Thoracic aorta (tissue), 2 donors: ENCODE measurements at regions not wholly inside any gene's neighbourhood (a gene's known extent, or its start where the extent isn't known, plus 50 kb on each side); places are given as distances from the start of the nearest gene placed in this dataset.
"Not testable (repeated sequence)": the region's sequence is repeated elsewhere in the genome, so short reads cannot be mapped to it uniquely, and the experiment has no call there.

Experiments
- ATAC-seq: fragments of 150-250 bp; one replicate; pipeline ENCODE4 v1.8.0; 2017; ENCODE audit warnings: low read depth; ENCODE audit not compliant: insufficient number of reproducible peaks, low FRiP score
- DNase-seq: peaks from one replicate; pipeline ENCODE4 v3.0.0-alpha.2; 2020; ENCODE audit warnings: low spot score
- H3K27ac ChIP-seq, 2 donors: fragments of 200-600 bp; sonication (generic); 1 replicate in 1 of 2; 2 replicates in 1 of 2; pipeline ENCODE4 v1.5.1; 2016; ENCODE audit warnings: mild to moderate bottlenecking in 2 of 2, moderate library complexity in 2 of 2
- H3K27me3 ChIP-seq: fragments of 200-600 bp; sonication (generic); replicated peaks from 2 replicates; pipeline ENCODE4 v1.6.0; 2016; ENCODE audit warnings: mild to moderate bottlenecking; ENCODE audit not compliant: insufficient read depth
- H3K36me3 ChIP-seq: fragments of 200-600 bp; sonication (generic); one replicate; pipeline ENCODE4 v1.5.1; 2016
- H3K4me1 ChIP-seq, 2 donors: fragments of 200-600 bp; sonication (generic); 1 replicate in 1 of 2; 2 replicates in 1 of 2; pipeline versions ENCODE4 v1.5.1 to v1.6.0; 2016; ENCODE audit warnings: low read depth in 2 of 2, mild to moderate bottlenecking in 1 of 2; ENCODE audit not compliant: control insufficient read depth in 1 of 2
- H3K4me3 ChIP-seq: fragments of 200-600 bp; sonication (generic); 2 replicates; pipeline ENCODE4 v1.5.1; 2016; ENCODE audit warnings: mild to moderate bottlenecking
- H3K9me3 ChIP-seq: fragments of 200-600 bp; sonication (generic); 2 replicates; pipeline ENCODE4 v1.5.1; 2016
- TF ChIP-seq, protein P1 (sequence below): fragments of 200-600 bp; sonication (generic); IDR thresholded peaks from one replicate; pipeline ENCODE4 v1.5.1; 2019; ENCODE audit warnings: antibody characterized with exemption

DNA sequence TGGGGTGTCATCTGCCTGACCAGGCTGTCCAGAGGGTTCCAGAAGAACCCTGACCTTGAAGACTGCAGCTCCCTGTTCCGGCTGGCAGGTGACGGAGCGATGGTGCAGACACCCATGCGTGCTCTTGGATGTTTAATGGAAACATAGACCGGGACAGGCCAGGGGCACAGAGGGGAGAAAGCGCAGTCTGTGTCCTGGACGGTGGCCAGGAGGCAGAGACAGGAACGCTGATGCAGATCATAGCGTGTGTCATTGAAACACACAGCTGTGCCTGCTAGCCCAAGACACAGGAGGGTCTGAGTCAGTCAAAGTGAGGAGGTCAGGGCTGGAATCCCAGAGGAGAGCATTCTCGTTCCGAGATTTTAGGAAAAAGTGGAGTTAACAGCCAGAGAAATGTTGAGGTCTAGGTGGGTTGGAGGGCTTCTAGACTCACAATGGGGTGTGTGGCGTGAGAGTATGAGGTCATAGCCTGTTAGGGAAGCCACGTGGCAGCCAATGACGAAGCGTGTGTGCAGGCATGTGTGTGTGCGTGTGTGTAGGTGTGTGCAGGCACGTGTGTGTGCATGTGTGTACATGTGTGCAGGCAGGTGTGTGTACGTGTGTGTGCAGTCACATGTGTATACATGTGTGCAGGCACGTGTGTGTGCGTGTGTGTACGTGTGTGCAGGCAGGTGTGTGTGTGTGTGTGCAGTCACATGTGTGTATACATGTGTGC, 167.0 kb downstream of the ERMARD start:
- H3K36me3 ChIP-seq, result no peaks in the 10 kb centered on the region
- H3K4me3 ChIP-seq, result no peak overlapping the region
- no peak overlapping the region for H3K27ac ChIP-seq
- no peaks in the 10 kb centered on the region for H3K4me1 ChIP-seq
- H3K9me3 ChIP-seq, result no peaks in the 10 kb centered on the region
- DNase-seq, result no peak
- TF ChIP-seq, protein P1, sequence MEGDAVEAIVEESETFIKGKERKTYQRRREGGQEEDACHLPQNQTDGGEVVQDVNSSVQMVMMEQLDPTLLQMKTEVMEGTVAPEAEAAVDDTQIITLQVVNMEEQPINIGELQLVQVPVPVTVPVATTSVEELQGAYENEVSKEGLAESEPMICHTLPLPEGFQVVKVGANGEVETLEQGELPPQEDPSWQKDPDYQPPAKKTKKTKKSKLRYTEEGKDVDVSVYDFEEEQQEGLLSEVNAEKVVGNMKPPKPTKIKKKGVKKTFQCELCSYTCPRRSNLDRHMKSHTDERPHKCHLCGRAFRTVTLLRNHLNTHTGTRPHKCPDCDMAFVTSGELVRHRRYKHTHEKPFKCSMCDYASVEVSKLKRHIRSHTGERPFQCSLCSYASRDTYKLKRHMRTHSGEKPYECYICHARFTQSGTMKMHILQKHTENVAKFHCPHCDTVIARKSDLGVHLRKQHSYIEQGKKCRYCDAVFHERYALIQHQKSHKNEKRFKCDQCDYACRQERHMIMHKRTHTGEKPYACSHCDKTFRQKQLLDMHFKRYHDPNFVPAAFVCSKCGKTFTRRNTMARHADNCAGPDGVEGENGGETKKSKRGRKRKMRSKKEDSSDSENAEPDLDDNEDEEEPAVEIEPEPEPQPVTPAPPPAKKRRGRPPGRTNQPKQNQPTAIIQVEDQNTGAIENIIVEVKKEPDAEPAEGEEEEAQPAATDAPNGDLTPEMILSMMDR, result no peak
- no peaks in the 10 kb centered on the region for H3K27me3 ChIP-seq
- ATAC-seq, result no peak

DNA sequence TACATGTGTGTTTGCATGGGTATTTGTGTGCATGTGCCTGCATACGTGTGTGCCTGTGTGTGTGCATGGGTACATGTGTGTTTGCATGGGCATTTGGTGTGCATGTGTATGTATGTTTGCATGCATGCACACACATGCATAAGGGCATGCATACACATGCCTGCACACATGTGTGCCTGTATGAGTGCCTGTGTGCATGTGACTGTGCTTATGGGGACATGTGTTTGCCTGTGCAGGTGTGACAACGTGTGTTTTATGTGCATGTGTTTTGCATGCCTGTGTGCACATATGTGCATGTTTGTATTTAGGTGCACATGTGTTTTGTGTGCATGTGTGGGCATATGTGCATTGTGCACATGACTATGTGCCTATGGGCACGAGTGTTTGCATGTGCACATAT, 165.7 kb downstream of the ERMARD start:
- no peak overlapping the region for H3K27ac ChIP-seq
- H3K36me3 ChIP-seq, result no peaks in the 10 kb centered on the region
- ATAC-seq, result no peak
- H3K27me3 ChIP-seq, result no peaks in the 10 kb centered on the region
- no peak for DNase-seq
- no peak overlapping the region for H3K4me3 ChIP-seq
- no peaks in the 10 kb centered on the region for H3K9me3 ChIP-seq
- no peaks in the 10 kb centered on the region for H3K4me1 ChIP-seq
- TF ChIP-seq, protein P1, result no peak

- TF ChIP-seq, protein P1, result no peak
- H3K36me3 ChIP-seq, result no peaks in the 10 kb centered on the region
- DNase-seq, result no peak
- H3K9me3 ChIP-seq, result no peaks in the 10 kb centered on the region
- H3K4me3 ChIP-seq, result no peak overlapping the region
- H3K4me1 ChIP-seq, result no peaks in the 10 kb centered on the region
- H3K27me3 ChIP-seq, result no peaks in the 10 kb centered on the region
- H3K27ac ChIP-seq, result no peak overlapping the region
- no peak for ATAC-seq
Measured at GRCh38 chr6:169915769-169916550, 164.5 kb downstream of the ERMARD start.

DNA sequence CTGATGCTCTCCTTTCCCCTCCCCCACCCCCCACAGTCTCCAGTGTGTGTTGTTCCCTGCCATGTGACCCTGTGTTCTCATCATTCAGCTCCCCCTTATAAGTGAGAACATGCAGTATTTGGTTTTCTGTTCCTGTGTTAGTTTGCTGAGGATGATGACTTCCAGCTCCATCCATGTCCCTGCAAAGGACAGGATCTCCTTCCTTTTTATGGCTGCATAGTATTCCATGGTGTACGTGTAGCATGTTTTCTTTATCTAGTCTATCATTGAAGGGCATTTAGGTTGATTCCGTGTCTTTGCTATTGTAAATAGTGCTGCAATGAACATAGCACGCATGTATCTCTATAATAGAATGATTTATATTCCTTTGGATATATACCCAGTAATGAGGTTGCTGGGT, 162.3 kb downstream of the ERMARD start:
- not testable (repeated sequence) for ATAC-seq, H3K36me3 ChIP-seq, H3K4me1 ChIP-seq, H3K27me3 ChIP-seq, DNase-seq, H3K4me3 ChIP-seq, H3K27ac ChIP-seq, H3K9me3 ChIP-seq

DNA sequence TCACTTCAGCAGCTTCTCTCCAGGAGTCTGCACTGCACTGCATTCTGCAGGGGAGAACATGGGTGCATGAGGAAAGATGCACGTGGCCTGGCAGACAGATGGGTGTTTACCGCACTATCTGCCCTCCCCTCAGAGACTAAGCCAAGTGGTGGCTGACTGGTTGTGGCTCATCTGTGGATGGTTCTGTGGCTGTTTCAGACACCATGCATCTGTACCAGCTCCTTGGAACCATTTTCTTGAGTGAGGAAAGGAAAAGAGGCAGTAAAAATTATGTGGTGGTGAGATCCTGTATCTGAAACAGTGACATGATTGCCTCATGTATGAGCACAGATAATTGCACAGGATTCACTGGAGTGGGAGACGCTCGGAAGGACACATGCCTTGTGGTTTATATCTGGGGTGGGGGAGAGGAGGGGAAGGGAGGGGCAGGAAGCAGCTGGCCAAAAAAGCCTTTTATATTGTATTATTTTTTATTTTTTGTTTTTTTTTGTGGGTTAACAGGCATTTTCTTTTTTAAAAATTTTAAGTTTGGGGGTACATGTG, 161.7 kb downstream of the ERMARD start:
- H3K4me1 ChIP-seq, result no peaks in the 10 kb centered on the region
- H3K36me3 ChIP-seq, result no peaks in the 10 kb centered on the region
- H3K9me3 ChIP-seq, result no peaks in the 10 kb centered on the region
- no peak overlapping the region for H3K4me3 ChIP-seq
- ATAC-seq, result no peak
- no peak overlapping the region for H3K27ac ChIP-seq
- DNase-seq, result no peak
- H3K27me3 ChIP-seq, result no peaks in the 10 kb centered on the region
- TF ChIP-seq, protein P1, result no peak
